ENCODE measurements at regions not wholly inside any gene's neighbourhood (a gene's known extent, or its start where the extent isn't known, plus 50 kb on each side); places are given as distances from the start of the nearest gene placed in this dataset.

DNA sequence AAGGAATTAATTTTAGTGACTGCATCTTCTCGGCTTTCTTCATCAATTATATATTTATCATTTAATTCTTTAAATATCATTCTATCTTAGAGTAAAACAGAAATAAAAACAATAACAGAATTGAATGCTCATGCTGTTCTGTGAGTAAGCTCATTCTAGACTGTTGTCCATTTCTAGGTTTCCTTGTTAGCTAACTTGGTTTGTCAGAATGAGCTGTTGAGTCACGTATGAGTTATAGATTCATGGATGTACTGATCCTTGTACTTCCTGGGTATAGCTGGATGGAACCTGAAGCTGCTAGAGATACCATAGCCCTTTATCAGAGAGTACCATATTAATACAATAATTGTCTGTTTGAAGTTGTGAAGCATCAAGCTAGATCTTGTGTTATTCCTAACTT, 515.3 kb downstream of the TENT5A start:
- TF ChIP-seq, protein P1, sequence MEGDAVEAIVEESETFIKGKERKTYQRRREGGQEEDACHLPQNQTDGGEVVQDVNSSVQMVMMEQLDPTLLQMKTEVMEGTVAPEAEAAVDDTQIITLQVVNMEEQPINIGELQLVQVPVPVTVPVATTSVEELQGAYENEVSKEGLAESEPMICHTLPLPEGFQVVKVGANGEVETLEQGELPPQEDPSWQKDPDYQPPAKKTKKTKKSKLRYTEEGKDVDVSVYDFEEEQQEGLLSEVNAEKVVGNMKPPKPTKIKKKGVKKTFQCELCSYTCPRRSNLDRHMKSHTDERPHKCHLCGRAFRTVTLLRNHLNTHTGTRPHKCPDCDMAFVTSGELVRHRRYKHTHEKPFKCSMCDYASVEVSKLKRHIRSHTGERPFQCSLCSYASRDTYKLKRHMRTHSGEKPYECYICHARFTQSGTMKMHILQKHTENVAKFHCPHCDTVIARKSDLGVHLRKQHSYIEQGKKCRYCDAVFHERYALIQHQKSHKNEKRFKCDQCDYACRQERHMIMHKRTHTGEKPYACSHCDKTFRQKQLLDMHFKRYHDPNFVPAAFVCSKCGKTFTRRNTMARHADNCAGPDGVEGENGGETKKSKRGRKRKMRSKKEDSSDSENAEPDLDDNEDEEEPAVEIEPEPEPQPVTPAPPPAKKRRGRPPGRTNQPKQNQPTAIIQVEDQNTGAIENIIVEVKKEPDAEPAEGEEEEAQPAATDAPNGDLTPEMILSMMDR (conservative IDR thresholded peaks at IDR 0.05 in 1 of 2, IDR thresholded peaks at IDR 0.05 in 1 of 2; ENCODE audit: extremely low read depth in 1 of 2, insufficient read depth in 1 of 2, low read depth in 1 of 2, low read length in 2 of 2) = no peak
- TF ChIP-seq EZH2 (IDR thresholded peaks at IDR 0.05; ENCODE audit: borderline replicate concordance, low read length) = no peak
